ENCODE measurements at regions not wholly inside any gene's neighbourhood (a gene's known extent, or its start where the extent isn't known, plus 50 kb on each side); places are given as distances from the start of the nearest gene placed in this dataset.

DNA sequence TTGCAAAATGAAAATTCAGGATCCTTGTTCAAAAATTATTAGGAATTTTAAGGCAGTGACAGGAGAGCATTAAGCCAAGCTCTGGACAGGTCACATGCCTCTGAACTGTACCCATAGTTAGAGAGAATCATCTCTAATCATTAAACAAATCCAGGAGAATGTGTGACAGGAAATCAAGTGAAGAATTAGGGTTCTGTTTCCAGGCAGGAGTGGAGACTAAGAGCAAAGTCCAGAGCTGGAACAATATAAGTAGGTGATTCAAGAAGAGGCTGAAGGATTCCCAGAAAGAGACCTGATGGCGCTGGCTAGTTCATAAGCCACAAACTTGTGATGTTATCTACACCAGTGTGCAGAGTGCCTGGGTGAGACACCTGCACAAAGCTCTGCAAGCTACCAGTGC lies 104.6 kb upstream of the PRKG2 start:
- Histone ChIP-seq H3K79me2 (ENCODE audit: low read length) (no peaks in the 10 kb centered on the region), H3K36me3 (replicated peaks; ENCODE audit: insufficient read depth, low read length) (no peaks in the 10 kb centered on the region), H3K9me2 (replicated peaks; ENCODE audit: insufficient read depth, low read length) (no peaks in the 10 kb centered on the region), H3K9me3 (replicated peaks; ENCODE audit: insufficient read depth, low read length) (no peaks in the 10 kb centered on the region), H3F3A (ENCODE audit: insufficient read depth, low read length) (no peaks in the 10 kb centered on the region), H3K9ac (ENCODE audit: low read length) (no peak overlapping the region), H3K4me3 (ENCODE audit: low read length) (no peak overlapping the region), H2AFZ (ENCODE audit: low read length) (no peak overlapping the region), H3K27me3 (replicated peaks; ENCODE audit: insufficient read depth, low read length) (no peaks in the 10 kb centered on the region), H3K27ac (ENCODE audit: low read length) (no peak overlapping the region), H3K4me1 (ENCODE audit: low read length) (no peaks in the 10 kb centered on the region), H4K20me1 (ENCODE audit: insufficient read depth, low read length) (no peaks in the 10 kb centered on the region), H3K4me2 (ENCODE audit: low read depth, low read length) (no peak overlapping the region)
- TF ChIP-seq EZH2phosphoT487 (IDR thresholded peaks at IDR 0.05; ENCODE audit: low read length) (no peak), EZH2 (optimal IDR thresholded peaks at IDR 0.05; ENCODE audit: low read depth, low read length) (no peak)
- TF ChIP-seq, protein P1, sequence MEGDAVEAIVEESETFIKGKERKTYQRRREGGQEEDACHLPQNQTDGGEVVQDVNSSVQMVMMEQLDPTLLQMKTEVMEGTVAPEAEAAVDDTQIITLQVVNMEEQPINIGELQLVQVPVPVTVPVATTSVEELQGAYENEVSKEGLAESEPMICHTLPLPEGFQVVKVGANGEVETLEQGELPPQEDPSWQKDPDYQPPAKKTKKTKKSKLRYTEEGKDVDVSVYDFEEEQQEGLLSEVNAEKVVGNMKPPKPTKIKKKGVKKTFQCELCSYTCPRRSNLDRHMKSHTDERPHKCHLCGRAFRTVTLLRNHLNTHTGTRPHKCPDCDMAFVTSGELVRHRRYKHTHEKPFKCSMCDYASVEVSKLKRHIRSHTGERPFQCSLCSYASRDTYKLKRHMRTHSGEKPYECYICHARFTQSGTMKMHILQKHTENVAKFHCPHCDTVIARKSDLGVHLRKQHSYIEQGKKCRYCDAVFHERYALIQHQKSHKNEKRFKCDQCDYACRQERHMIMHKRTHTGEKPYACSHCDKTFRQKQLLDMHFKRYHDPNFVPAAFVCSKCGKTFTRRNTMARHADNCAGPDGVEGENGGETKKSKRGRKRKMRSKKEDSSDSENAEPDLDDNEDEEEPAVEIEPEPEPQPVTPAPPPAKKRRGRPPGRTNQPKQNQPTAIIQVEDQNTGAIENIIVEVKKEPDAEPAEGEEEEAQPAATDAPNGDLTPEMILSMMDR (IDR thresholded peaks at IDR 0.05; ENCODE audit: low read length), result no peak
- DNase-seq, result no peak

DNA sequence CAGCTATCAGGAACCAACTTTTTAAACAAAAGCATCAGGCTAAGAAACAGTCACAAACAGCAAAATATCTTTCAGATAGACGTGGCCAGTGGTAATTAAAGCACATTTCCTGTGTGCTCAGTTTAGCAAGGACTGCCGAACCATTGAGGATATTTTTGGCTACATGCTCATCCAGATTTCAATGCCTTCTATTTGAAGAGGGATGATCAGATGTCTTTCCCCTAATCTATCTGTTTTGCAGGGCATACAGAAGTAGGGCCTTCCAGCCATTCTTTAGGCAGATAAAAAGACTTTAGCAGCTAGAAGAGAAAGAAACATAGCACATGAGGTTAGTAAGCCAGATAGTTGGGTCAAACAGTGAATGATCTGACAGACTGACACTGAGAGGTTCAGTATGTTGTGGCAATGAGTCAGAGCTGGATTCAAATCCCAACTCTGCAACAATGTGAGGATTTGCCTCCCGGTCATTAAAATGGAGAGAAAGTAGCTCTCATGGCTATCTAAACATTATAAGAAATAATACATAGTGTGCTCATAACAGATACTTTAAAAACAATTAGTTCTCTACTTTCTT lies 100.0 kb upstream of the PRKG2 start:
- Histone ChIP-seq H3K4me1 (ENCODE audit: low read length) (no peaks in the 10 kb centered on the region), H3K9me2 (replicated peaks; ENCODE audit: insufficient read depth, low read length) (no peaks in the 10 kb centered on the region), H3K79me2 (ENCODE audit: low read length) (no peaks in the 10 kb centered on the region), H2AFZ (ENCODE audit: low read length) (peak overlapping the region; percentile 4), H3K27ac (ENCODE audit: low read length) (no peak overlapping the region), H3K9ac (ENCODE audit: low read length) (no peak overlapping the region), H3K4me3 (ENCODE audit: low read length) (no peak overlapping the region), H3K9me3 (replicated peaks; ENCODE audit: insufficient read depth, low read length) (no peaks in the 10 kb centered on the region), H3K27me3 (replicated peaks; ENCODE audit: insufficient read depth, low read length) (no peaks in the 10 kb centered on the region), H3F3A (ENCODE audit: insufficient read depth, low read length) (no peaks in the 10 kb centered on the region), H3K4me2 (ENCODE audit: low read depth, low read length) (peak overlapping the region; percentile 11; the same call in 1 of the 2 replicates), H3K36me3 (replicated peaks; ENCODE audit: insufficient read depth, low read length) (no peaks in the 10 kb centered on the region), H4K20me1 (ENCODE audit: insufficient read depth, low read length) (no peaks in the 10 kb centered on the region)
- TF ChIP-seq EZH2phosphoT487 (IDR thresholded peaks at IDR 0.05; ENCODE audit: low read length) (no peak), EZH2 (optimal IDR thresholded peaks at IDR 0.05; ENCODE audit: low read depth, low read length) (no peak)
- TF ChIP-seq, protein P1 (IDR thresholded peaks at IDR 0.05; ENCODE audit: low read length), result no peak
- no peak for DNase-seq

DNA sequence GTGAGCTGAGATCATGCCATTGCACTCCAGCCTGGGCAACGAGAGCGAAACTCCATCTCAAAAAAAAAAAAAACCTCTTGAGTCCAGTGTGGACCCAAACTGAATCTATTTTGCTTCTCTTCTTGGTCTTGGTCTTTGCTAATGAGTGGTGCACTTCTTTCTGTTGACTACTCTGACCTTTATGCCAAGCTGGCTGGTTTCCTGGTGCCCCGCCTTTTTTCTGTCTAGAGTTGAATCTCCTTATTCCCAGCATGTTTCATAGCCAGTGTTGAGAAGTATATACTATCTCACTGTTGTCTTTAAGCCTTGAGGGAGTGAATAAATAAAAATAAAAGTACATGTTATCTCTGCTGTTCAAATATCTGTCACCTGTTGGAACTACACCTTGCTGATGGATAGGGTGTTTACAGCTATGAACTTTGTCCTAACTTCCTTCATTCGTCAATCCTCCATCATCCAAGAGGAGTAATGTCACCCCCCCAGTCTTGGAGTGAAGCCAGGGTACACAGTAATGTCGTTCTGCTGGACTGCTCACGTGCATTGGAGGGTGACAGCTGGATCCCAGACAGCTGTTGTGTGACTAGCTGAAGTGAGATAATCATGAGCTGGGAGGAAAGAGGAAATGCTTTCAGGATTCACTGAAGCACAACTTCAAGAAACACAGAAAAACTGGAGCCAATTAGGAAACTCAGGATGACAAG lies 99.3 kb upstream of the PRKG2 start:
- Histone ChIP-seq H3K9ac (ENCODE audit: low read length) (no peak overlapping the region), H3K9me3 (replicated peaks; ENCODE audit: insufficient read depth, low read length) (no peaks in the 10 kb centered on the region), H2AFZ (ENCODE audit: low read length) (peak overlapping the region; percentile 4), H3K36me3 (replicated peaks; ENCODE audit: insufficient read depth, low read length) (no peaks in the 10 kb centered on the region), H3K4me3 (ENCODE audit: low read length) (no peak overlapping the region), H3K4me2 (ENCODE audit: low read depth, low read length) (peak overlapping the region; percentile 11; the same call in 1 of the 2 replicates), H3K9me2 (replicated peaks; ENCODE audit: insufficient read depth, low read length) (no peaks in the 10 kb centered on the region), H3K27me3 (replicated peaks; ENCODE audit: insufficient read depth, low read length) (no peaks in the 10 kb centered on the region), H3K27ac (ENCODE audit: low read length) (no peak overlapping the region), H3F3A (ENCODE audit: insufficient read depth, low read length) (no peaks in the 10 kb centered on the region), H4K20me1 (ENCODE audit: insufficient read depth, low read length) (no peaks in the 10 kb centered on the region), H3K4me1 (ENCODE audit: low read length) (no peaks in the 10 kb centered on the region), H3K79me2 (ENCODE audit: low read length) (no peaks in the 10 kb centered on the region)
- TF ChIP-seq, protein P1 (IDR thresholded peaks at IDR 0.05; ENCODE audit: low read length), result no peak
- DNase-seq, result no peak

Data from MM.1S (cell line).